ENCODE measurements at regions not wholly inside any gene's neighbourhood (a gene's known extent, or its start where the extent isn't known, plus 50 kb on each side); places are given as distances from the start of the nearest gene placed in this dataset.

DNA sequence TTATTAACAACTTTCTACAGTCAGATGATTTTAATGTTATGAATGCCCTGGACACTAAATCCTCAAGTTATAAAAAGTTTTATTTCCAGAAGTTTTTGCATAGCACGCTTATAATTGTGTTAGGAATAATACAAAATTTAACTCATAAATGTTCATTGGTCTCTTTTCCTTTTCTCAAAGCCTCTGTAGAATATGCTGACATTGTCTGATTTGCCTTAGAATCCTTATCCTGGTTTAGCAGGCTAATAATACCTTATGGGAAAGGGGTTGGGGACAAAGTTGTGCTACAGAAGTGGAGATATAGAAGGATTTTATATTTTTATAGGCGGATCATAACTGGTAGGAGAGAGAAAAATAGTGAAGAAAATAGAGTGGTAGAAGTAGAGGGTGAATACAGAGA is 1739.6 kb downstream of the OLFM4 start:
- no peak overlapping the region for H3K4me2 ChIP-seq
- no peak for DNase-seq (ENCODE audit: low spot score)
- no peak overlapping the region for H3K4me3 ChIP-seq
- no peaks in the 10 kb centered on the region for H3K27me3 ChIP-seq
- no peaks in the 10 kb centered on the region for H3K79me2 ChIP-seq
- no peaks in the 10 kb centered on the region for H3K36me3 ChIP-seq (replicated peaks; ENCODE audit: insufficient read depth, low read depth)
- H3K9me3 ChIP-seq (ENCODE audit: low read depth): no peaks in the 10 kb centered on the region
- H4K20me1 ChIP-seq (ENCODE audit: insufficient read depth, poor library complexity, severe bottlenecking): no peaks in the 10 kb centered on the region
- no peak overlapping the region for H3K27ac ChIP-seq
- TF ChIP-seq EZH2phosphoT487 (IDR thresholded peaks at IDR 0.05; ENCODE audit: low read depth, severe bottlenecking, unreplicated experiment): no peak
- TF ChIP-seq EZH2 (IDR thresholded peaks at IDR 0.05; ENCODE audit: borderline replicate concordance): no peak
- TF ChIP-seq, protein P1, sequence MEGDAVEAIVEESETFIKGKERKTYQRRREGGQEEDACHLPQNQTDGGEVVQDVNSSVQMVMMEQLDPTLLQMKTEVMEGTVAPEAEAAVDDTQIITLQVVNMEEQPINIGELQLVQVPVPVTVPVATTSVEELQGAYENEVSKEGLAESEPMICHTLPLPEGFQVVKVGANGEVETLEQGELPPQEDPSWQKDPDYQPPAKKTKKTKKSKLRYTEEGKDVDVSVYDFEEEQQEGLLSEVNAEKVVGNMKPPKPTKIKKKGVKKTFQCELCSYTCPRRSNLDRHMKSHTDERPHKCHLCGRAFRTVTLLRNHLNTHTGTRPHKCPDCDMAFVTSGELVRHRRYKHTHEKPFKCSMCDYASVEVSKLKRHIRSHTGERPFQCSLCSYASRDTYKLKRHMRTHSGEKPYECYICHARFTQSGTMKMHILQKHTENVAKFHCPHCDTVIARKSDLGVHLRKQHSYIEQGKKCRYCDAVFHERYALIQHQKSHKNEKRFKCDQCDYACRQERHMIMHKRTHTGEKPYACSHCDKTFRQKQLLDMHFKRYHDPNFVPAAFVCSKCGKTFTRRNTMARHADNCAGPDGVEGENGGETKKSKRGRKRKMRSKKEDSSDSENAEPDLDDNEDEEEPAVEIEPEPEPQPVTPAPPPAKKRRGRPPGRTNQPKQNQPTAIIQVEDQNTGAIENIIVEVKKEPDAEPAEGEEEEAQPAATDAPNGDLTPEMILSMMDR (IDR thresholded peaks at IDR 0.05; ENCODE audit: poor library complexity): no peak
- 89% methylated on average over 2 of the region's 2 CpGs for WGBS (ENCODE audit: low lambda C conversion rate, missing lambda C conversion rate)
- H3K9me2 ChIP-seq (replicated peaks; ENCODE audit: insufficient read depth): no peaks in the 10 kb centered on the region
- H2AFZ ChIP-seq: no peak overlapping the region
- H3K4me1 ChIP-seq (ENCODE audit: insufficient read depth): no peaks in the 10 kb centered on the region

DNA sequence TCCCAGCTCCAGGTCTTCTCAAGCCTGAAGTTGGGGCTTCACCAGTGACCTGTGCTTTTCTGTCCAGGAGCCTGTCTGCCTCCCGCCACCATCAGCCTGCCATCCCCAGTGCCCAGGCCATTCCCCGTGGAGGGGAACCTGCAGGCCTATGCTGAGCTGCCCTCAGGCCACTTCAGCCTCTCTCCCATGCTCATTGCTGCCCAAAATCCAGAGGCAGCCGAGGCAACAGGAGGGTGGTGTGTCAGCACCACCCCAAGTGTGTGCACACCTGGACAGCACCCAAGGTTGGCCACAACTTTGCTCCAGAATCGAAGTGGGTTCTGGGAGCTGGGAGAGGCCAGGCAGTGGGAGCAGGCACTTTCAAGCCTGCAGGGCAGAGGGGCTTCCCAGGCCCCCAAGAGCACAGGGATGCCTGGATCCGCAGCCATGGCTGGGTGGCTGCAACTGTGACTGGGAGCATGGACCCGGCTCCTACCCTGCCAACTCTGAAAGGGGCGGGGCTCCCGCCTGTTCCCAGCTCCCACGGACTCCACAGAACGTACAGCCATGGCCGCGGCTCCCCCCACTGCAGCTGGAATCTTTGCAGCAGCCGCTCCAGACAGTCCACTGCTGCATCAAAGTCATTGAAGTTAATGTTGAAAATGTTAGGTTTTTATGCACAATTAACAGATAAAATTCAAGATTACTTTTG is 1747.0 kb downstream of the OLFM4 start:
- H3K9me2 ChIP-seq (replicated peaks; ENCODE audit: insufficient read depth): no peaks in the 10 kb centered on the region
- no peaks in the 10 kb centered on the region for H3K27me3 ChIP-seq
- H3K36me3 ChIP-seq (replicated peaks; ENCODE audit: insufficient read depth, low read depth): no peaks in the 10 kb centered on the region
- H3K4me3 ChIP-seq: no peak overlapping the region
- no peaks in the 10 kb centered on the region for H3K79me2 ChIP-seq
- no peaks in the 10 kb centered on the region for H3K9me3 ChIP-seq (ENCODE audit: low read depth)
- TF ChIP-seq, protein P1 (IDR thresholded peaks at IDR 0.05; ENCODE audit: poor library complexity): no peak
- TF ChIP-seq EZH2phosphoT487 (IDR thresholded peaks at IDR 0.05; ENCODE audit: low read depth, severe bottlenecking, unreplicated experiment) (no peak), EZH2 (IDR thresholded peaks at IDR 0.05; ENCODE audit: borderline replicate concordance) (no peak)
- WGBS (ENCODE audit: low lambda C conversion rate, missing lambda C conversion rate): 92% methylated on average over 13 of the region's 13 CpGs
- no peaks in the 10 kb centered on the region for H4K20me1 ChIP-seq (ENCODE audit: insufficient read depth, poor library complexity, severe bottlenecking)
- no peak overlapping the region for H3K4me2 ChIP-seq
- H3K4me1 ChIP-seq (ENCODE audit: insufficient read depth): no peaks in the 10 kb centered on the region
- no peak overlapping the region for H2AFZ ChIP-seq
- DNase-seq (ENCODE audit: low spot score): no peak
- no peak overlapping the region for H3K27ac ChIP-seq

DNA sequence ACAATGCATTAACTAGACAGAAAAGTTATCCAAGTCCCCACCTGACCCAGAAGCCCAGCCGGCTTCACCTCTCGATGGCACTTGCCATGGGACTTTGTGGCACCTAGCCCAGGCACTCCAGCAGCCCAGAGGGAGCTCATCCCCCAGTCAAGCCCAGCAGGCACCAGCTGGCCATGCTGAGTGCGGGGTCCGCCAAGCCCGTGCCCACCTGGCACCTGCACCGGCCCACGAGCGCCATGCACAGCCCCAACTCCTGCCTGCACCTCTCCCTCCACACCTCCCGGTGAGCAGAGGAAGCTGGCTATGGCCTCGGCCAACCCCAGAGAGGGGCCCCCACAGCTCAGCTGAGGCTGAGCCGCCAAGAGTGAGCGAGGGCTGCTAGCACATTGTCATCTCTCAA is 1759.1 kb downstream of the OLFM4 start:
- Histone ChIP-seq H3K4me2 (no peak overlapping the region), H3K36me3 (replicated peaks; ENCODE audit: insufficient read depth, low read depth) (no peaks in the 10 kb centered on the region), H3K9me2 (replicated peaks; ENCODE audit: insufficient read depth) (no peaks in the 10 kb centered on the region), H3K4me3 (no peak overlapping the region), H3K27me3 (no peaks in the 10 kb centered on the region), H2AFZ (no peak overlapping the region), H3K79me2 (no peaks in the 10 kb centered on the region), H3K4me1 (ENCODE audit: insufficient read depth) (no peaks in the 10 kb centered on the region), H3K27ac (no peak overlapping the region), H3K9me3 (ENCODE audit: low read depth) (no peaks in the 10 kb centered on the region), H4K20me1 (ENCODE audit: insufficient read depth, poor library complexity, severe bottlenecking) (no peaks in the 10 kb centered on the region)
- 91% methylated on average over 12 of the region's 12 CpGs for WGBS (ENCODE audit: low lambda C conversion rate, missing lambda C conversion rate)
- no peak for DNase-seq (ENCODE audit: low spot score)
- TF ChIP-seq EZH2 (IDR thresholded peaks at IDR 0.05; ENCODE audit: borderline replicate concordance): no peak
- TF ChIP-seq EZH2phosphoT487 (IDR thresholded peaks at IDR 0.05; ENCODE audit: low read depth, severe bottlenecking, unreplicated experiment): no peak
- TF ChIP-seq, protein P1 (IDR thresholded peaks at IDR 0.05; ENCODE audit: poor library complexity): no peak

Data from hepatocyte (in vitro differentiated cells).